HCT116 (cell line): ENCODE measurements at regions not wholly inside any gene's neighbourhood (a gene's known extent, or its start where the extent isn't known, plus 50 kb on each side); places are given as distances from the start of the nearest gene placed in this dataset.

ENCODE experiments used
- ATAC-seq: fragments of 200-7000 bp; cut with Tn5 transposase; 2 replicates; pipeline ENCODE4 v1.9.1; 2020; ENCODE audit warnings: mild to moderate bottlenecking, moderate library complexity
- BruUV-seq: library from RNA; stranded (reverse); fragments of 400-500 nt; replicated peaks from 2 replicates; lab custom pipeline; 2021; lab: Mats Ljungman, UMichigan
- CTCF ChIA-PET: fragments of 300-600 bp; sonication (Branson Sonifier 250); formaldehyde crosslinking; loops from one replicate; lab custom pipeline; 2021; ENCODE audit warnings: antibody characterized with exemption; lab: Charles Lee
- POLR2A ChIA-PET: fragments of 300-600, 350-600 bp; sonication (Branson Sonifier 250); formaldehyde crosslinking; loops from one replicate; lab custom pipeline; 2021; ENCODE audit warnings: antibody characterized with exemption; lab: Charles Lee
- RAD21 ChIA-PET, 2 experiments: fragments of 300-600 bp; sonication (Branson Sonifier 250); formaldehyde crosslinking; loops; one replicate each; lab custom pipeline; 2023; ENCODE audit warnings: low total read pairs in 2 of 2; ENCODE audit not compliant: uncharacterized antibody in 2 of 2, unreplicated experiment in 2 of 2, low non-redundant PET in 1 of 2; lab: Charles Lee
- DNase-seq: peaks from one replicate; pipeline ENCODE4 v3.0.0-alpha.2; 2010; ENCODE audit warnings: low read depth, low spot score
- H2AFZ ChIP-seq: fragments of 200-600 bp; shearing (Covaris generic), sonication (generic); 2 replicates; pipeline ENCODE4 v1.6.1; 2017; ENCODE audit warnings: low read depth, mixed run types, mixed read lengths, antibody characterized with exemption, low read length; ENCODE audit not compliant: poor library complexity, severe bottlenecking
- H3K27ac ChIP-seq: 2 replicates; pipeline ENCODE4 v1.5.1; 2012; ENCODE audit warnings: low read depth, low read length
- H3K27me3 ChIP-seq: fragments of 200-600 bp; sonication (generic); 2 replicates; pipeline ENCODE4 v1.6.1; 2016; ENCODE audit warnings: mixed run types, low read length, mixed read lengths; ENCODE audit not compliant: insufficient read depth
- H3K36me3 ChIP-seq, 2 experiments: fragments of 200-500 bp in 1 of 2; fragments of 200-600 bp in 1 of 2; sonication (Bioruptor generic) in 1 of 2; sonication (generic) in 1 of 2; 2 replicates each; pipeline versions ENCODE4 v1.5.1 to v1.6.1; 2014 to 2016; ENCODE audit warnings: low read length in 2 of 2, inconsistent platforms in 1 of 2, mixed read lengths in 1 of 2, mixed run types in 1 of 2; ENCODE audit not compliant: insufficient read depth in 2 of 2, control insufficient read depth in 1 of 2
- H3K4me1 ChIP-seq, 2 experiments: fragments of 200-600 bp in 1 of 2; sonication (generic) in 1 of 2; 2 replicates each; pipeline versions ENCODE4 v1.5.1 to v1.6.1; 2012 to 2017; ENCODE audit warnings: low read length in 2 of 2, inconsistent platforms in 1 of 2, mild to moderate bottlenecking in 1 of 2, mixed read lengths in 1 of 2, mixed run types in 1 of 2, moderate library complexity in 1 of 2; ENCODE audit not compliant: insufficient read depth in 2 of 2, control insufficient read depth in 1 of 2
- H3K4me2 ChIP-seq: fragments of 200-600 bp; sonication (generic); 2 replicates; pipeline ENCODE4 v1.6.1; 2017; ENCODE audit warnings: mixed run types, low read length, mixed read lengths
- H3K4me3 ChIP-seq, 2 experiments: fragments of 200-600 bp in 1 of 2; sonication (generic) in 1 of 2; replicated peaks in 1 of 2; 2 replicates each; pipeline ENCODE4 v1.5.1; 2011 to 2016; ENCODE audit warnings: low read length in 2 of 2, control low read depth in 1 of 2, low read depth in 1 of 2, mild to moderate bottlenecking in 1 of 2, mixed read lengths in 1 of 2, mixed run types in 1 of 2
- H3K79me2 ChIP-seq: fragments of 200-600 bp; sonication (generic); 2 replicates; pipeline ENCODE4 v1.6.1; 2017; ENCODE audit warnings: mild to moderate bottlenecking, mixed run types, low read length, moderate library complexity, mixed read lengths; ENCODE audit not compliant: insufficient read depth
- H3K9ac ChIP-seq: fragments of 200-600 bp; sonication (generic); 2 replicates; pipeline ENCODE4 v1.6.1; 2016; ENCODE audit warnings: low read length, mixed read lengths
- H3K9me2 ChIP-seq: fragments of 200-600 bp; sonication (generic), shearing (Covaris generic); 2 replicates; pipeline ENCODE4 v1.6.1; 2017; ENCODE audit warnings: mixed run types, mild to moderate bottlenecking, moderate library complexity; ENCODE audit not compliant: insufficient read depth
- H3K9me3 ChIP-seq, 2 experiments: fragments of 200-500 bp in 1 of 2; fragments of 200-600 bp in 1 of 2; sonication (Bioruptor generic) in 1 of 2; sonication (generic) in 1 of 2; 2 replicates each; pipeline ENCODE4 v1.6.1; 2014 to 2017; ENCODE audit warnings: low read length in 2 of 2, mixed read lengths in 2 of 2, inconsistent platforms in 1 of 2, low read depth in 1 of 2, mild to moderate bottlenecking in 1 of 2, mixed run types in 1 of 2, moderate library complexity in 1 of 2; ENCODE audit not compliant: control insufficient read depth in 1 of 2, insufficient read depth in 1 of 2
- H4K20me1 ChIP-seq: fragments of 200-600 bp; sonication (generic), shearing (Covaris generic); 2 replicates; pipeline ENCODE4 v1.6.1; 2017; ENCODE audit warnings: mixed run types, mild to moderate bottlenecking, moderate library complexity; ENCODE audit not compliant: insufficient read depth
- ATF3 ChIP-seq: IDR thresholded peaks from 2 replicates; pipeline ENCODE4 v1.6.1; 2012
- CBX3 ChIP-seq: IDR thresholded peaks from 2 replicates; pipeline ENCODE4 v1.6.1; 2012; ENCODE audit warnings: low read depth
- CTCF ChIP-seq, 3 experiments: fragments of 200-600 bp in 1 of 3; sonication (generic) in 1 of 3; IDR thresholded peaks in 2 of 3; conservative IDR thresholded peaks in 1 of 3; 2 replicates each; pipeline ENCODE4 v1.5.1; 2012 to 2017; ENCODE audit warnings: low read depth in 2 of 3, low read length in 2 of 3, antibody characterized with exemption in 1 of 3, borderline replicate concordance in 1 of 3, control low read depth in 1 of 3, mild to moderate bottlenecking in 1 of 3, mixed read lengths in 1 of 3, mixed run types in 1 of 3, moderate library complexity in 1 of 3; ENCODE audit not compliant: insufficient read depth in 1 of 3
- EGR1 ChIP-seq: IDR thresholded peaks from 2 replicates; pipeline ENCODE4 v1.6.1; 2012; ENCODE audit warnings: low read depth
- ELF1 ChIP-seq: IDR thresholded peaks from 2 replicates; pipeline ENCODE4 v1.6.1; 2012; ENCODE audit warnings: low read depth, borderline replicate concordance
- EZH2phosphoT487 ChIP-seq: fragments of 200-600 bp; IDR thresholded peaks from 2 replicates; pipeline ENCODE4 v1.6.1; 2018; ENCODE audit warnings: antibody characterized with exemption, borderline replicate concordance
- FOSL1 ChIP-seq: IDR thresholded peaks from 2 replicates; pipeline ENCODE4 v1.6.1; 2012; ENCODE audit warnings: low read depth
- JUND ChIP-seq: IDR thresholded peaks from 2 replicates; pipeline ENCODE4 v1.6.1; 2012
- MAX ChIP-seq: IDR thresholded peaks from 2 replicates; pipeline ENCODE4 v1.6.1; 2012
- POLR2A ChIP-seq: IDR thresholded peaks from 2 replicates; pipeline ENCODE4 v1.7.0; 2011; ENCODE audit warnings: borderline replicate concordance; ENCODE audit not compliant: insufficient read depth, insufficient read length; ENCODE audit errors: extremely low read depth
- POLR2AphosphoS5 ChIP-seq: IDR thresholded peaks from 2 replicates; pipeline ENCODE4 v1.6.1; 2011; ENCODE audit warnings: mild to moderate bottlenecking, low read depth, low read length, moderate library complexity
- RAD21 ChIP-seq: IDR thresholded peaks from 2 replicates; pipeline ENCODE4 v1.6.1; 2012; ENCODE audit warnings: low read depth, mild to moderate bottlenecking
- REST ChIP-seq: IDR thresholded peaks from 2 replicates; pipeline ENCODE4 v1.6.1; 2012; ENCODE audit warnings: low read depth
- SIN3A ChIP-seq: IDR thresholded peaks from 2 replicates; pipeline ENCODE4 v1.6.1; 2012; ENCODE audit warnings: low read depth
- SRF ChIP-seq: IDR thresholded peaks from 2 replicates; pipeline ENCODE4 v1.6.1; 2012; ENCODE audit warnings: low read depth
- TCF7L2 ChIP-seq: IDR thresholded peaks from 2 replicates; pipeline ENCODE4 v1.7.0; 2011; ENCODE audit warnings: borderline replicate concordance, inconsistent platforms; ENCODE audit not compliant: insufficient read depth, insufficient read length; ENCODE audit errors: extremely low read depth
- YY1 ChIP-seq: IDR thresholded peaks from 2 replicates; pipeline ENCODE4 v1.6.1; 2011; ENCODE audit warnings: low read length, low read depth, moderate library complexity, mild to moderate bottlenecking; ENCODE audit not compliant: insufficient replicate concordance; ENCODE audit errors: extremely low read depth
- ZFX ChIP-seq: fragments of 450-650 bp; IDR thresholded peaks from 2 replicates; pipeline ENCODE4 v1.6.1; 2017
- ZNF274 ChIP-seq: fragments of 200-500 bp; sonication (Bioruptor generic); IDR thresholded peaks from 2 replicates; pipeline ENCODE4 v1.6.1; 2014; ENCODE audit warnings: mild to moderate bottlenecking, low read depth, low read length, inconsistent platforms
- intact Hi-C: fragments of 100-400 bp; cut with micrococcal nuclease; formaldehyde crosslinking; loops from 2 replicates; pipeline ENCODE4 v1.10.0; 2022
- TF ChIP-seq, protein P1 (sequence below): IDR thresholded peaks from 2 replicates; pipeline ENCODE4 v1.6.1; 2011; ENCODE audit warnings: mild to moderate bottlenecking, low read length, moderate library complexity; ENCODE audit not compliant: insufficient replicate concordance; ENCODE audit errors: extremely low read depth

GRCh38 chr6:17224056-17224455 lies 57.1 kb upstream of the RBM24 start:
- Histone ChIP-seq H3K9ac (no peak overlapping the region), H3K36me3 (no peaks in the 10 kb centered on the region)
- no peak for TF ChIP-seq CTCF (IDR thresholded peaks at IDR 0.05 in 2 of 3, conservative IDR thresholded peaks at IDR 0.05 in 1 of 3; ENCODE audit: borderline replicate concordance in 1 of 3, insufficient read depth in 1 of 3, low read depth in 2 of 3, low read length in 2 of 3)
- TF ChIP-seq TCF7L2: no peak
- TF ChIP-seq ZNF274: no peak
- TF ChIP-seq SIN3A: no peak
- TF ChIP-seq POLR2AphosphoS5: no peak
- TF ChIP-seq CBX3: no peak
- no peak for TF ChIP-seq YY1
- TF ChIP-seq FOSL1: no peak
- no peak for TF ChIP-seq REST
- no peak for TF ChIP-seq JUND
- TF ChIP-seq EZH2phosphoT487: no peak
- TF ChIP-seq RAD21: no peak
- no peak for TF ChIP-seq ZFX
- TF ChIP-seq ATF3: no peak
- no peak for TF ChIP-seq MAX
- TF ChIP-seq EGR1: no peak
- TF ChIP-seq POLR2A: no peak
- TF ChIP-seq, protein P1, sequence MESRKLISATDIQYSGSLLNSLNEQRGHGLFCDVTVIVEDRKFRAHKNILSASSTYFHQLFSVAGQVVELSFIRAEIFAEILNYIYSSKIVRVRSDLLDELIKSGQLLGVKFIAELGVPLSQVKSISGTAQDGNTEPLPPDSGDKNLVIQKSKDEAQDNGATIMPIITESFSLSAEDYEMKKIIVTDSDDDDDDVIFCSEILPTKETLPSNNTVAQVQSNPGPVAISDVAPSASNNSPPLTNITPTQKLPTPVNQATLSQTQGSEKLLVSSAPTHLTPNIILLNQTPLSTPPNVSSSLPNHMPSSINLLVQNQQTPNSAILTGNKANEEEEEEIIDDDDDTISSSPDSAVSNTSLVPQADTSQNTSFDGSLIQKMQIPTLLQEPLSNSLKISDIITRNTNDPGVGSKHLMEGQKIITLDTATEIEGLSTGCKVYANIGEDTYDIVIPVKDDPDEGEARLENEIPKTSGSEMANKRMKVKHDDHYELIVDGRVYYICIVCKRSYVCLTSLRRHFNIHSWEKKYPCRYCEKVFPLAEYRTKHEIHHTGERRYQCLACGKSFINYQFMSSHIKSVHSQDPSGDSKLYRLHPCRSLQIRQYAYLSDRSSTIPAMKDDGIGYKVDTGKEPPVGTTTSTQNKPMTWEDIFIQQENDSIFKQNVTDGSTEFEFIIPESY: no peak
- no peak for TF ChIP-seq SRF
- no peak for TF ChIP-seq ELF1
- TF ChIP-seq, all 23 proteins: peak for 0
- ATAC-seq (no peak), DNase-seq (no peak)
- no peaks in the 10 kb centered on the region for H3K4me1 ChIP-seq
- no peaks in the 10 kb centered on the region for H3K79me2 ChIP-seq
- ChIA-PET RAD21 (no interaction called here), POLR2A (no interaction called here), CTCF (no interaction called here)
- no peaks in the 10 kb centered on the region for H3K9me3 ChIP-seq
- H3K4me2 ChIP-seq: no peak overlapping the region
- no peak overlapping the region for H2AFZ ChIP-seq
- no peak overlapping the region for H3K27ac ChIP-seq
- H4K20me1 ChIP-seq: no peaks in the 10 kb centered on the region
- intact Hi-C loops: no loop called here
- no peaks in the 10 kb centered on the region for H3K27me3 ChIP-seq
- BruUV-seq: no TSS peak
- H3K9me2 ChIP-seq: no peaks in the 10 kb centered on the region
- H3K4me3 ChIP-seq: no peak overlapping the region
